ENCODE measurements at regions not wholly inside any gene's neighbourhood (a gene's known extent, or its start where the extent isn't known, plus 50 kb on each side); places are given as distances from the start of the nearest gene placed in this dataset.

DNA sequence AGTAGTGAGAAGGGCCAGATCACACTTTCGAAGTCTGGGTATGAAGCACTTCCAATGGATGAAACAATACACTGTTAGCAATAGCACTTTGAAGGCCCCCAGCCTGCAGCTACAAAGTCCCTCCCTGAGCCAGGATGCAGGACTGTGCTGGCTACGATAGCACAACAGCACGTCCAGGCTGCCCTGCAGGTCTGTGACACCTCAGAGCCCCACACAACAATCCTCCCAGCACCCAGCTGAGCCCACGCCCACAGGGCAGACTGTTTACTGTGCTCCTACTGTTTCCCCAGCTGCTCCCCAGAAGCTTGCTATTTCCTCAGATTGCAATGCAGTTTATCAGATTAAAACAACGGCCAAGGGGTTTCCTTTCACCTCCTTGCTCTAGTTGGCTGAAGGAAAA, 71.4 kb downstream of the HTR5A start:
- TF ChIP-seq POLR2A (IDR thresholded peaks at IDR 0.05) = no peak
- TF ChIP-seq, protein P1, sequence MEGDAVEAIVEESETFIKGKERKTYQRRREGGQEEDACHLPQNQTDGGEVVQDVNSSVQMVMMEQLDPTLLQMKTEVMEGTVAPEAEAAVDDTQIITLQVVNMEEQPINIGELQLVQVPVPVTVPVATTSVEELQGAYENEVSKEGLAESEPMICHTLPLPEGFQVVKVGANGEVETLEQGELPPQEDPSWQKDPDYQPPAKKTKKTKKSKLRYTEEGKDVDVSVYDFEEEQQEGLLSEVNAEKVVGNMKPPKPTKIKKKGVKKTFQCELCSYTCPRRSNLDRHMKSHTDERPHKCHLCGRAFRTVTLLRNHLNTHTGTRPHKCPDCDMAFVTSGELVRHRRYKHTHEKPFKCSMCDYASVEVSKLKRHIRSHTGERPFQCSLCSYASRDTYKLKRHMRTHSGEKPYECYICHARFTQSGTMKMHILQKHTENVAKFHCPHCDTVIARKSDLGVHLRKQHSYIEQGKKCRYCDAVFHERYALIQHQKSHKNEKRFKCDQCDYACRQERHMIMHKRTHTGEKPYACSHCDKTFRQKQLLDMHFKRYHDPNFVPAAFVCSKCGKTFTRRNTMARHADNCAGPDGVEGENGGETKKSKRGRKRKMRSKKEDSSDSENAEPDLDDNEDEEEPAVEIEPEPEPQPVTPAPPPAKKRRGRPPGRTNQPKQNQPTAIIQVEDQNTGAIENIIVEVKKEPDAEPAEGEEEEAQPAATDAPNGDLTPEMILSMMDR (IDR thresholded peaks at IDR 0.05) = no peak

Measured in Peyer's patch (tissue), 4 donors.